ENCODE measurements at regions not wholly inside any gene's neighbourhood (a gene's known extent, or its start where the extent isn't known, plus 50 kb on each side); places are given as distances from the start of the nearest gene placed in this dataset.
A peak's percentile ranks its signal among the peaks of the same experiment; 100 is the strongest.
"Not testable (repeated sequence)": the region's sequence is repeated elsewhere in the genome, so short reads cannot be mapped to it uniquely, and the experiment has no call there.

DNA sequence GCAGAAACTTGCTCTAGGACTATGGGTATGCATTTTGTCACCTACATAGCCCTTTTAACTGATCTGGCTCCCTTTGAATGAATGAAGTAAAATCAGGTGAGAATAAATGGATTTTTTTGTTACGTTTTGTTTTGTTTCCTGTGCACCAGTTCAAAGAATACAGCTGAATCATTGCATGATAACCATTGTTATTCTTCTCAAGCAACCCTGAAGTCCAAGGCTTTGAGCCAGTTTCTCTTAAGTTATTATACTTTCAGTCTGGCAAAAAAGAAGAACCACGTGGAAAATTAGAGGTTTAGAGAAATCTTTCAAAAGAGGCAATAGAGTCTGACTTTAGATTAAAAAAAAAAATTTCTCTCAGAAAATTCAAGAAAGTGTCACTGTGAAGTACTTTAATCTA lies 398.6 kb upstream of the TECRL start:
- TF ChIP-seq, protein P1, sequence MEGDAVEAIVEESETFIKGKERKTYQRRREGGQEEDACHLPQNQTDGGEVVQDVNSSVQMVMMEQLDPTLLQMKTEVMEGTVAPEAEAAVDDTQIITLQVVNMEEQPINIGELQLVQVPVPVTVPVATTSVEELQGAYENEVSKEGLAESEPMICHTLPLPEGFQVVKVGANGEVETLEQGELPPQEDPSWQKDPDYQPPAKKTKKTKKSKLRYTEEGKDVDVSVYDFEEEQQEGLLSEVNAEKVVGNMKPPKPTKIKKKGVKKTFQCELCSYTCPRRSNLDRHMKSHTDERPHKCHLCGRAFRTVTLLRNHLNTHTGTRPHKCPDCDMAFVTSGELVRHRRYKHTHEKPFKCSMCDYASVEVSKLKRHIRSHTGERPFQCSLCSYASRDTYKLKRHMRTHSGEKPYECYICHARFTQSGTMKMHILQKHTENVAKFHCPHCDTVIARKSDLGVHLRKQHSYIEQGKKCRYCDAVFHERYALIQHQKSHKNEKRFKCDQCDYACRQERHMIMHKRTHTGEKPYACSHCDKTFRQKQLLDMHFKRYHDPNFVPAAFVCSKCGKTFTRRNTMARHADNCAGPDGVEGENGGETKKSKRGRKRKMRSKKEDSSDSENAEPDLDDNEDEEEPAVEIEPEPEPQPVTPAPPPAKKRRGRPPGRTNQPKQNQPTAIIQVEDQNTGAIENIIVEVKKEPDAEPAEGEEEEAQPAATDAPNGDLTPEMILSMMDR (conservative IDR thresholded peaks at IDR 0.05; ENCODE audit: low read depth, low read length) = no peak
- TF ChIP-seq EZH2 (IDR thresholded peaks at IDR 0.05; ENCODE audit: low read length, unreplicated experiment) = no peak
- DNase-seq = no peak
- H3K4me1 ChIP-seq (ENCODE audit: insufficient read depth, low read length) = no peaks in the 10 kb centered on the region
- H3K4me3 ChIP-seq (ENCODE audit: low read length) = no peak overlapping the region
- no peaks in the 10 kb centered on the region for H3K79me2 ChIP-seq (ENCODE audit: low read length)
- 0 out of 2 replicates have a peak overlapping the region, but pooled peaks have one; percentile 3 for H2AFZ ChIP-seq (ENCODE audit: low read length)
- no peaks in the 10 kb centered on the region for H3K36me3 ChIP-seq (ENCODE audit: low read depth, low read length)
- H3K9me2 ChIP-seq (replicated peaks; ENCODE audit: low read length) = no peaks in the 10 kb centered on the region
- ChIA-PET CTCF (no interaction called here), POLR2A (ENCODE audit: unreplicated experiment) (no interaction called here)
- no peaks in the 10 kb centered on the region for H3K9me3 ChIP-seq (ENCODE audit: low read length)
- H3K4me2 ChIP-seq (ENCODE audit: low read length) = no peak overlapping the region
- no peak overlapping the region for H3K9ac ChIP-seq (ENCODE audit: low read length)
- no peak overlapping the region for H3K27ac ChIP-seq (ENCODE audit: low read length)
- intact Hi-C loops (cut with micrococcal nuclease) = no loop called here
- no peak for ATAC-seq
- H3K27me3 ChIP-seq (ENCODE audit: low read length) = no peaks in the 10 kb centered on the region
- no peaks in the 10 kb centered on the region for H4K20me1 ChIP-seq (ENCODE audit: low read length)
- no TSS peak for BruUV-seq (replicated peaks)
- no peaks in the 10 kb centered on the region for H3F3A ChIP-seq (ENCODE audit: low read length, unreplicated experiment)

DNA sequence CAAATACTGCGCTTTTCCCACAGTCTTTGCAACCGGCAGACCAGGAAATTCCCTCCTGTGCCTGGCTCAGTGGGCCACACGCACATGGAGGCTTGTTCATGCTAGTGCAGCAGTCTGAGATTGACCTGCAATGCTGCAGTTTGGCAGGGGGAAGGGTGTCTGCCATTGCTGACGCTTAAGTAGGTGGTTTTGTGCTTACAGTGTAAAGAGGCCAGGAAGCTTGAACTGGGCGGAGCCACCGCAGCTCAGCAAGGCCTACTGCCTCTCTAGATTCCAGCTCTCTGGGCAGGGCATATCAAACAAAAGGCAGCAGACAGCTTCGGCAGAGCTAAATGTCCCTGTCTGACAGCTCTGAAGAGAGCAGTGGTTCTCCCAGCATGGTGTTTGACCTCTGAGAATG lies 390.5 kb upstream of the TECRL start:
- intact Hi-C loops (cut with micrococcal nuclease) = no loop called here
- H3K9me3 ChIP-seq (ENCODE audit: low read length) = no peaks in the 10 kb centered on the region
- no peaks in the 10 kb centered on the region for H3F3A ChIP-seq (ENCODE audit: low read length, unreplicated experiment)
- H3K4me1 ChIP-seq (ENCODE audit: insufficient read depth, low read length) = no peaks in the 10 kb centered on the region
- no peak overlapping the region for H3K9ac ChIP-seq (ENCODE audit: low read length)
- no TSS peak for BruUV-seq (replicated peaks)
- no peaks in the 10 kb centered on the region for H3K9me2 ChIP-seq (replicated peaks; ENCODE audit: low read length)
- no peak overlapping the region for H3K27ac ChIP-seq (ENCODE audit: low read length)
- H3K4me2 ChIP-seq (ENCODE audit: low read length) = no peak overlapping the region
- TF ChIP-seq, protein P1 (conservative IDR thresholded peaks at IDR 0.05; ENCODE audit: low read depth, low read length) = no peak
- TF ChIP-seq EZH2 (IDR thresholded peaks at IDR 0.05; ENCODE audit: low read length, unreplicated experiment) (no peak), EZH2phosphoT487 (IDR thresholded peaks at IDR 0.05; ENCODE audit: borderline replicate concordance, low read length) (no peak)
- no peak overlapping the region for H3K4me3 ChIP-seq (ENCODE audit: low read length)
- ChIA-PET CTCF (no interaction called here), POLR2A (ENCODE audit: unreplicated experiment) (no interaction called here)
- no peak for ATAC-seq
- H3K79me2 ChIP-seq (ENCODE audit: low read length) = no peaks in the 10 kb centered on the region
- H3K27me3 ChIP-seq (ENCODE audit: low read length) = no peaks in the 10 kb centered on the region
- no peaks in the 10 kb centered on the region for H4K20me1 ChIP-seq (ENCODE audit: low read length)
- H3K36me3 ChIP-seq (ENCODE audit: low read depth, low read length) = no peaks in the 10 kb centered on the region
- DNase-seq = no peak
- H2AFZ ChIP-seq (ENCODE audit: low read length) = no peak overlapping the region

DNA sequence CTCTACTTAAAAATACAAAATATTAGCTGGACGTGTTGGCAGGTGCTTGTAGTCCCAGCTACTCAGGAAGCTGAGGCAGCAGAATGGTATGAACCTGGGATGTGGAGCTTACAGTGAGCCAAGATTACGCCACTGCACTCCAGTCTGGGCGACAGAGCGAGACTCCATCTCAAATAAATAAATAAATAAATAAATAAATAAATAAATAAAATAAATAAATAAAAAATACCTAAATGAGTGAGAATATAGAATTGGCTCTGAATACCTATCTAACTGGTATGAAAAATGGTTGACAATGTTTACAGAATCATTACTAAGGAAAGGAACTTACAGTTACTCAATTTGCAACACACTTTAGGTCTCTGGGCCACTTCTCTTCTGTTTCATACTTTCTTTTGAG lies 389.6 kb upstream of the TECRL start:
- H3K36me3 ChIP-seq (ENCODE audit: low read depth, low read length); H3K27me3 ChIP-seq (ENCODE audit: low read length); H3K27ac ChIP-seq (ENCODE audit: low read length); BruUV-seq (replicated peaks); H3F3A ChIP-seq (ENCODE audit: low read length, unreplicated experiment); H3K9me3 ChIP-seq (ENCODE audit: low read length); H4K20me1 ChIP-seq (ENCODE audit: low read length); intact Hi-C loops (cut with micrococcal nuclease); H3K9ac ChIP-seq (ENCODE audit: low read length); DNase-seq; H2AFZ ChIP-seq (ENCODE audit: low read length); CTCF ChIA-PET; POLR2A ChIA-PET (ENCODE audit: unreplicated experiment); H3K79me2 ChIP-seq (ENCODE audit: low read length); H3K4me1 ChIP-seq (ENCODE audit: insufficient read depth, low read length); H3K4me2 ChIP-seq (ENCODE audit: low read length); ATAC-seq; H3K4me3 ChIP-seq (ENCODE audit: low read length); H3K9me2 ChIP-seq (replicated peaks; ENCODE audit: low read length): not testable (repeated sequence)
